GM12878 (cell line): ENCODE measurements at regions not wholly inside any gene's neighbourhood (a gene's known extent, or its start where the extent isn't known, plus 50 kb on each side); places are given as distances from the start of the nearest gene placed in this dataset.

Experiments
- ATAC-seq: fragments of 200-7000 bp; cut with Tn5 transposase; 3 replicates; pipeline ENCODE4 v1.9.1; 2020; ENCODE audit warnings: mild to moderate bottlenecking, moderate library complexity
- BruUV-seq: library from RNA; stranded (reverse); fragments of 400-500 nt; replicated peaks from 2 replicates; lab custom pipeline; 2021; lab: Mats Ljungman, UMichigan
- CTCF ChIA-PET: fragments of 300-600 bp; sonication (Branson Sonifier 250); formaldehyde crosslinking; extraction: SDS; loops from one replicate; lab custom pipeline; 2021; ENCODE audit warnings: inconsistent platforms; lab: Yijun Ruan, JAX
- POLR2A ChIA-PET: fragments of 350-600 bp; formaldehyde crosslinking; extraction: SDS; loops from one replicate; lab custom pipeline; 2021; ENCODE audit warnings: inconsistent platforms; lab: Charles Lee
- RAD21 ChIA-PET: fragments of 300-600 bp; sonication (Branson Sonifier 250); formaldehyde crosslinking; loops from one replicate; lab custom pipeline; 2023; ENCODE audit warnings: antibody characterized with exemption; ENCODE audit not compliant: unreplicated experiment; lab: Charles Lee
- SMC1A ChIA-PET: fragments of 300-600 bp; sonication (Branson Sonifier 250); formaldehyde crosslinking; loops from one replicate; lab custom pipeline; 2023; ENCODE audit not compliant: unreplicated experiment, uncharacterized antibody; lab: Charles Lee
- DNase-seq: peaks from one replicate; pipeline ENCODE4 v3.0.0-alpha.2; 2011; ENCODE audit warnings: low read depth, low spot score
- FAIRE-seq: peaks from 3 replicates; lab custom pipeline; 2011; peaks lifted over from hg19 to GRCh38; lab: Jason Lieb, UNC
- H2AFZ ChIP-seq: 2 replicates; pipeline ENCODE4 v1.6.0; 2011; ENCODE audit warnings: low read depth, low read length, control low read depth; ENCODE audit not compliant: control insufficient read depth
- H3K27ac ChIP-seq: 2 replicates; pipeline ENCODE4 v1.5.1; 2011; ENCODE audit warnings: control low read depth; ENCODE audit not compliant: control insufficient read depth, insufficient read depth
- H3K27me3 ChIP-seq, 2 experiments: replicated peaks in 1 of 2; 2 replicates each; pipeline versions ENCODE4 v1.6.0 to v1.6.1; 2011; ENCODE audit warnings: low read length in 1 of 2; ENCODE audit not compliant: control insufficient read depth in 2 of 2, insufficient read depth in 2 of 2
- H3K36me3 ChIP-seq, 2 experiments: 2 replicates each; pipeline ENCODE4 v1.5.1; 2011; ENCODE audit warnings: low read length in 1 of 2; ENCODE audit not compliant: control insufficient read depth in 2 of 2, insufficient read depth in 2 of 2
- H3K4me1 ChIP-seq: 2 replicates; pipeline ENCODE4 v1.6.1; 2011; ENCODE audit warnings: mild to moderate bottlenecking, low read length, moderate library complexity, mixed read lengths; ENCODE audit not compliant: control insufficient read depth, insufficient read depth
- H3K4me2 ChIP-seq: 2 replicates; pipeline ENCODE4 v1.6.0; 2011; ENCODE audit warnings: control low read depth; ENCODE audit not compliant: control insufficient read depth, insufficient read depth
- H3K4me3 ChIP-seq: fragments of 200-600 bp; sonication (generic); 2 replicates; pipeline ENCODE4 v1.5.1; 2016
- H3K79me2 ChIP-seq: 2 replicates; pipeline ENCODE4 v1.6.0; 2011; ENCODE audit warnings: low read length; ENCODE audit not compliant: control insufficient read depth, insufficient read depth
- H3K9ac ChIP-seq: 2 replicates; pipeline ENCODE4 v1.8.0; 2011; ENCODE audit warnings: low read length, control low read depth, mixed read lengths; ENCODE audit not compliant: control insufficient read depth, insufficient read depth
- H3K9me3 ChIP-seq: replicated peaks from 3 replicates; pipeline ENCODE4 v1.5.1; 2011; ENCODE audit warnings: mild to moderate bottlenecking, low read length; ENCODE audit not compliant: control insufficient read depth, insufficient read depth
- H4K20me1 ChIP-seq: 2 replicates; pipeline ENCODE4 v1.6.0; 2011; ENCODE audit not compliant: control insufficient read depth, insufficient read depth
- ATF7 ChIP-seq: fragments of 450-650 bp; IDR thresholded peaks from 2 replicates; pipeline ENCODE4 v1.6.1; 2016; ENCODE audit warnings: low read depth, mild to moderate bottlenecking
- MYC ChIP-seq: IDR thresholded peaks from 2 replicates; pipeline ENCODE4 v1.6.1; 2011; ENCODE audit warnings: mild to moderate bottlenecking, low read length, moderate library complexity, inconsistent platforms; ENCODE audit not compliant: insufficient read depth, insufficient replicate concordance, insufficient read length, severe bottlenecking
- RCOR1 ChIP-seq: conservative IDR thresholded peaks from 2 replicates; pipeline ENCODE4 v1.6.1; 2012; ENCODE audit warnings: low read depth, low read length, improper control_type of control experiment
- SMARCA5 ChIP-seq: fragments of 450-650 bp; IDR thresholded peaks from 2 replicates; pipeline ENCODE4 v1.6.1; 2017; ENCODE audit warnings: mild to moderate bottlenecking
- SUZ12 ChIP-seq: fragments of 200-600 bp; sonication (generic); IDR thresholded peaks from one replicate; pipeline ENCODE4 v1.6.1; 2018; ENCODE audit warnings: antibody characterized with exemption, mild to moderate bottlenecking; ENCODE audit not compliant: unreplicated experiment
- TCF3 ChIP-seq: IDR thresholded peaks from 2 replicates; pipeline ENCODE4 v1.6.1; 2012; ENCODE audit warnings: low read depth, mild to moderate bottlenecking, low read length, borderline replicate concordance; ENCODE audit not compliant: insufficient read depth
- ZNF24 ChIP-seq: fragments of 450-650 bp; IDR thresholded peaks from 2 replicates; pipeline ENCODE4 v1.6.1; 2017; ENCODE audit warnings: antibody characterized with exemption, mild to moderate bottlenecking
- WGBS: methylation state at CpG from one replicate; pipeline ENCODE4 v1.1.6; 2016; ENCODE audit warnings: low lambda C conversion rate; ENCODE audit not compliant: insufficient replicate concordance, insufficient coverage; ENCODE audit errors: missing lambda C conversion rate; 5-methylcytosine and 5-hydroxymethylcytosine counted together
- in situ Hi-C: fragments of 300-500 bp; cut with MboI; formaldehyde crosslinking; loops from 9 replicates; pipeline ENCODE4 v1.14.3; 2018; ENCODE audit warnings: mixed read lengths
- intact Hi-C: fragments of 100-400 bp; cut with micrococcal nuclease; formaldehyde crosslinking; loops from one replicate; pipeline ENCODE4 v1.14.2; 2022; ENCODE audit not compliant: unreplicated experiment
- TF ChIP-seq, protein P1 (sequence below): fragments of 450-650 bp; IDR thresholded peaks from 2 replicates; pipeline ENCODE4 v1.6.1; 2017; ENCODE audit warnings: mild to moderate bottlenecking
- TF ChIP-seq, protein P2 (sequence below): IDR thresholded peaks from 2 replicates; pipeline ENCODE4 v1.6.1; 2012; ENCODE audit warnings: low read depth, low read length, improper control_type of control experiment

DNA sequence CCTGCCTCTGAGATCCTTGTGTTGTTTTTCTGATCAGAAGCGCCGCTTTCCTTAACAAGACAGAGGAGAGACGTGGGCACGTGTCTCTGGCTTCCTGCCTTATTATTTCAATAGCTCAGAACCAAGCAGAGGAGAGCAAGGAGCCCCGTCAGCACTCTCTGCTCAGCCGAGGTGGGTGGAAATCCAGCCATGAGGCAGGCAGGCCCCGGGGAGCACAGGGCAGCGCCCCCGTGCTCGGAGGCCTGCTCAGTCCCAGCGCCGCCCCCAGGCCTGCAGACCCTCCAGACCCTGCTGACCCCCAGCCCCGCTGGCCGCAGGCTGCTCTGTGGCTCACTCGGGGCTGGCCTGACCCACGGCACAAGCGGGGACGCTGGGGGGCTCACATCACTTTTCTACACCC lies 162.8 kb downstream of the BRD1 start:
- TF ChIP-seq RCOR1 (no peak), SMARCA5 (no peak), MYC (no peak), ZNF24 (no peak), ATF7 (no peak), TCF3 (no peak), SUZ12 (no peak)
- TF ChIP-seq, protein P1, sequence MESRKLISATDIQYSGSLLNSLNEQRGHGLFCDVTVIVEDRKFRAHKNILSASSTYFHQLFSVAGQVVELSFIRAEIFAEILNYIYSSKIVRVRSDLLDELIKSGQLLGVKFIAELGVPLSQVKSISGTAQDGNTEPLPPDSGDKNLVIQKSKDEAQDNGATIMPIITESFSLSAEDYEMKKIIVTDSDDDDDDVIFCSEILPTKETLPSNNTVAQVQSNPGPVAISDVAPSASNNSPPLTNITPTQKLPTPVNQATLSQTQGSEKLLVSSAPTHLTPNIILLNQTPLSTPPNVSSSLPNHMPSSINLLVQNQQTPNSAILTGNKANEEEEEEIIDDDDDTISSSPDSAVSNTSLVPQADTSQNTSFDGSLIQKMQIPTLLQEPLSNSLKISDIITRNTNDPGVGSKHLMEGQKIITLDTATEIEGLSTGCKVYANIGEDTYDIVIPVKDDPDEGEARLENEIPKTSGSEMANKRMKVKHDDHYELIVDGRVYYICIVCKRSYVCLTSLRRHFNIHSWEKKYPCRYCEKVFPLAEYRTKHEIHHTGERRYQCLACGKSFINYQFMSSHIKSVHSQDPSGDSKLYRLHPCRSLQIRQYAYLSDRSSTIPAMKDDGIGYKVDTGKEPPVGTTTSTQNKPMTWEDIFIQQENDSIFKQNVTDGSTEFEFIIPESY = no peak
- TF ChIP-seq, protein P2, sequence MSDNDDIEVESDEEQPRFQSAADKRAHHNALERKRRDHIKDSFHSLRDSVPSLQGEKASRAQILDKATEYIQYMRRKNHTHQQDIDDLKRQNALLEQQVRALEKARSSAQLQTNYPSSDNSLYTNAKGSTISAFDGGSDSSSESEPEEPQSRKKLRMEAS = no peak
- TF ChIP-seq, all 136 proteins: peak for 0
- CTCF ChIA-PET = no interaction called here
- RAD21 ChIA-PET = no interaction called here
- FAIRE-seq (no peak), ATAC-seq (no peak), DNase-seq (no peak)
- H3K4me1 ChIP-seq = no peaks in the 10 kb centered on the region
- SMC1A ChIA-PET = no interaction called here
- no peak overlapping the region for H2AFZ ChIP-seq
- intact Hi-C loops (no loop called here), in situ Hi-C loops (no loop called here)
- peaks cover 0 to 3% of the 10 kb centered on the region in 2 experiments; a peak in 1 of 4 replicates for H3K27me3 ChIP-seq
- H4K20me1 ChIP-seq = no peaks in the 10 kb centered on the region
- 70% methylated on average over 18 of the region's 18 CpGs for WGBS
- H3K79me2 ChIP-seq = no peaks in the 10 kb centered on the region
- H3K4me3 ChIP-seq = no peak overlapping the region
- H3K4me2 ChIP-seq = no peak overlapping the region
- no peaks in the 10 kb centered on the region; the same call in 2 of the 3 replicates for H3K9me3 ChIP-seq
- POLR2A ChIA-PET = no interaction called here
- no peak overlapping the region for H3K9ac ChIP-seq
- no peak overlapping the region for H3K27ac ChIP-seq
- H3K36me3 ChIP-seq = no peaks in the 10 kb centered on the region
- BruUV-seq = no TSS peak
